HepG2 (cell line): ENCODE measurements at regions not wholly inside any gene's neighbourhood (a gene's known extent, or its start where the extent isn't known, plus 50 kb on each side); places are given as distances from the start of the nearest gene placed in this dataset.

Experiments used
- ATAC-seq: fragments of 200-7000 bp; cut with Tn5 transposase; 3 replicates; pipeline ENCODE4 v1.9.1; 2020; ENCODE audit warnings: mild to moderate bottlenecking, moderate library complexity
- BruUV-seq: library from RNA; stranded (reverse); fragments of 400-500 nt; replicated peaks from 2 replicates; lab custom pipeline; 2021; lab: Mats Ljungman, UMichigan
- CTCF ChIA-PET: fragments of 300-600 bp; formaldehyde crosslinking; extraction: SDS; loops from one replicate; lab custom pipeline; 2021; ENCODE audit warnings: low total read pairs, inconsistent platforms, low intra/inter-chr PET ratio; lab: Yijun Ruan, JAX
- POLR2A ChIA-PET: fragments of 350-600 bp; sonication (Branson Sonifier 250); formaldehyde crosslinking; loops from one replicate; lab custom pipeline; 2020; ENCODE audit warnings: antibody characterized with exemption, inconsistent platforms; lab: Yijun Ruan, JAX
- DNase-seq: peaks from one replicate; pipeline ENCODE4 v3.0.0-alpha.2; 2015; ENCODE audit warnings: low spot score
- FAIRE-seq: peaks from 3 replicates; lab custom pipeline; 2011; peaks lifted over from hg19 to GRCh38; lab: Jason Lieb, UNC
- H2AFZ ChIP-seq: one replicate; pipeline ENCODE4 v1.6.1; 2011; ENCODE audit warnings: low read length, inconsistent platforms
- H3K27ac ChIP-seq: fragments of 300-600 bp; 3 replicates; pipeline ENCODE4 v1.8.0; 2011; ENCODE audit warnings: mixed run types, mild to moderate bottlenecking, mixed read lengths, low read length, inconsistent platforms; ENCODE audit not compliant: insufficient read depth; ENCODE audit errors: extremely low read length
- H3K27me3 ChIP-seq, 2 experiments: fragments of 200-600 bp in 1 of 2; 2 replicates in 1 of 2; 3 replicates in 1 of 2; pipeline versions ENCODE4 v1.6.0 to v1.8.0; 2011; ENCODE audit warnings: low read length in 2 of 2, mild to moderate bottlenecking in 2 of 2, moderate library complexity in 2 of 2, inconsistent platforms in 1 of 2; ENCODE audit not compliant: insufficient read depth in 2 of 2, control insufficient read depth in 1 of 2
- H3K36me3 ChIP-seq, 2 experiments: fragments of 200-600 bp in 1 of 2; replicated peaks in 1 of 2; 2 replicates in 1 of 2; 3 replicates in 1 of 2; pipeline versions ENCODE4 v1.5.1 to v1.8.0; 2011; ENCODE audit warnings: low read length in 2 of 2, inconsistent platforms in 1 of 2; ENCODE audit not compliant: insufficient read depth in 2 of 2, control insufficient read depth in 1 of 2
- H3K4me1 ChIP-seq: 2 replicates; pipeline ENCODE4 v1.5.1; 2012; ENCODE audit warnings: low read length, inconsistent platforms; ENCODE audit not compliant: insufficient read depth
- H3K4me2 ChIP-seq: 2 replicates; pipeline ENCODE4 v1.6.0; 2011; ENCODE audit warnings: low read depth, low read length, inconsistent platforms
- H3K4me3 ChIP-seq, 3 experiments: fragments of 200-600 bp in 1 of 3; sonication (generic), shearing (Covaris generic) in 1 of 3; replicated peaks in 1 of 3; 2 replicates each; pipeline ENCODE4 v1.5.1; 2011 to 2016; ENCODE audit warnings: low read length in 3 of 3, inconsistent platforms in 2 of 3, low read depth in 2 of 3, mild to moderate bottlenecking in 2 of 3, control low read depth in 1 of 3, mixed read lengths in 1 of 3; ENCODE audit not compliant: insufficient read depth in 1 of 3
- H3K79me2 ChIP-seq: one replicate; pipeline ENCODE4 v1.6.1; 2011; ENCODE audit warnings: low read length, inconsistent platforms; ENCODE audit not compliant: insufficient read depth
- H3K9ac ChIP-seq: 2 replicates; pipeline ENCODE4 v1.6.0; 2011; ENCODE audit warnings: mild to moderate bottlenecking, low read depth, low read length, inconsistent platforms; ENCODE audit not compliant: insufficient read depth
- H3K9me3 ChIP-seq: 2 replicates; pipeline ENCODE4 v1.5.1; 2012; ENCODE audit warnings: mild to moderate bottlenecking, low read length
- H4K20me1 ChIP-seq: 2 replicates; pipeline ENCODE4 v1.6.0; 2011; ENCODE audit warnings: inconsistent platforms, mild to moderate bottlenecking, low read length, moderate library complexity; ENCODE audit not compliant: insufficient read depth
- DNMT3B ChIP-seq: conservative IDR thresholded peaks from 2 replicates; pipeline ENCODE4 v1.6.1; 2016; ENCODE audit warnings: missing biosample characterization, control low read depth
- GABPA ChIP-seq, 2 experiments: IDR thresholded peaks; 2 replicates each; pipeline ENCODE4 v1.6.1; 2011 to 2016; ENCODE audit warnings: low read depth in 2 of 2, low read length in 1 of 2, missing biosample characterization in 1 of 2, missing genetic modification characterization in 1 of 2
- HOXA7 ChIP-seq: sonication (generic); formaldehyde crosslinking; IDR thresholded peaks from 2 replicates; pipeline ENCODE4 v1.8.1; 2022; ENCODE audit warnings: mild to moderate bottlenecking, missing genetic modification reagents, moderate library complexity
- MIXL1 ChIP-seq: IDR thresholded peaks from 2 replicates; pipeline ENCODE4 v1.6.1; 2016
- NFE2L2 ChIP-seq: fragments of 150-350 bp; IDR thresholded peaks from 2 replicates; pipeline ENCODE4 v1.6.1; 2014; ENCODE audit warnings: low read length
- NR2F1 ChIP-seq, 2 experiments: fragments of 450-650 bp in 1 of 2; formaldehyde crosslinking in 1 of 2; IDR thresholded peaks; 2 replicates each; pipeline versions ENCODE4 v1.5.0 to v1.6.1; 2016 to 2020; ENCODE audit warnings: mild to moderate bottlenecking in 1 of 2, missing compliant biosample characterization in 1 of 2, missing genetic modification reagents in 1 of 2, moderate library complexity in 1 of 2
- RBAK ChIP-seq: sonication (generic); formaldehyde crosslinking; IDR thresholded peaks from 2 replicates; pipeline ENCODE4 v1.5.1; 2020; ENCODE audit warnings: mild to moderate bottlenecking, missing genetic modification reagents
- SALL1 ChIP-seq: sonication (generic); formaldehyde crosslinking; IDR thresholded peaks from 2 replicates; pipeline ENCODE4 v1.8.0; 2022; ENCODE audit warnings: mild to moderate bottlenecking, missing genetic modification reagents
- STAT6 ChIP-seq: sonication (generic); formaldehyde crosslinking; IDR thresholded peaks from 2 replicates; pipeline ENCODE4 v1.4.0; 2020; ENCODE audit warnings: missing genetic modification reagents, mild to moderate bottlenecking, borderline replicate concordance
- TBX2 ChIP-seq: sonication (generic); formaldehyde crosslinking; IDR thresholded peaks from 2 replicates; pipeline ENCODE4 v1.5.0; 2020; ENCODE audit warnings: missing genetic modification reagents, mild to moderate bottlenecking, borderline replicate concordance
- THAP8 ChIP-seq: sonication (generic); formaldehyde crosslinking; IDR thresholded peaks from 2 replicates; pipeline ENCODE4 v1.5.1; 2020; ENCODE audit warnings: missing genetic modification reagents, mild to moderate bottlenecking, borderline replicate concordance
- U2AF2 ChIP-seq: fragments of 200-400 bp; formaldehyde crosslinking; IDR thresholded peaks from 2 replicates; pipeline ENCODE4 v1.6.1; 2017; ENCODE audit warnings: low read depth, mild to moderate bottlenecking, low read length
- ZMYM2 ChIP-seq: sonication (generic); formaldehyde crosslinking; IDR thresholded peaks from 2 replicates; pipeline ENCODE4 v1.8.0; 2022; ENCODE audit warnings: mild to moderate bottlenecking, missing genetic modification reagents
- WGBS: methylation state at CpG from one replicate; pipeline ENCODE4 v1.1.6; 2017; ENCODE audit warnings: low lambda C conversion rate; 5-methylcytosine and 5-hydroxymethylcytosine counted together
- in situ Hi-C: cut with HindIII; loops from 2 replicates; pipeline ENCODE4 v1.10.0; 2017; ENCODE audit warnings: low pct_unique_long_range_greater_than_20kb; ENCODE audit not compliant: extremely low pct_ligation_motif_present
- intact Hi-C: fragments of 100-400 bp; cut with micrococcal nuclease; formaldehyde crosslinking; loops from one replicate; pipeline ENCODE4 v1.10.0; 2022; ENCODE audit not compliant: unreplicated experiment
- TF ChIP-seq, protein P1 (sequence below): sonication (generic); formaldehyde crosslinking; IDR thresholded peaks from 2 replicates; pipeline ENCODE4 v1.5.0; 2020; ENCODE audit warnings: missing genetic modification reagents

GRCh38 chr4:173958445-173958844 lies 325.0 kb downstream of the FBXO8 start (continued):
- TF ChIP-seq THAP8 (CRISPR knock-in tag) (no peak), GABPA (IDR thresholded peaks at IDR 0.05; ENCODE audit: low read depth, low read length) (no peak), GABPA (CRISPR knock-in tag; IDR thresholded peaks at IDR 0.05; ENCODE audit: low read depth) (no peak), RBAK (no peak), SALL1 (CRISPR knock-in tag) (no peak)

- no peak for DNase-seq
- no TSS peak for BruUV-seq
- no peaks in the 10 kb centered on the region for H3K9me3 ChIP-seq
- H3K4me1 ChIP-seq, result no peaks in the 10 kb centered on the region
- intact Hi-C loops, result no loop called here
- ChIA-PET POLR2A (no interaction called here), CTCF (no interaction called here)
- H3K27me3 ChIP-seq, result no peaks in the 10 kb centered on the region
- no peak overlapping the region for H3K9ac ChIP-seq
- TF ChIP-seq NR2F1 (CRISPR knock-in tag; IDR thresholded peaks at IDR 0.05) (no peak), HOXA7 (no peak), TBX2 (CRISPR knock-in tag) (no peak), ZMYM2 (CRISPR knock-in tag) (no peak), U2AF2 (no peak), NFE2L2 (no peak), DNMT3B (CRISPR knock-in tag) (no peak), STAT6 (CRISPR knock-in tag) (no peak), MIXL1 (no peak)
- TF ChIP-seq, protein P1, sequence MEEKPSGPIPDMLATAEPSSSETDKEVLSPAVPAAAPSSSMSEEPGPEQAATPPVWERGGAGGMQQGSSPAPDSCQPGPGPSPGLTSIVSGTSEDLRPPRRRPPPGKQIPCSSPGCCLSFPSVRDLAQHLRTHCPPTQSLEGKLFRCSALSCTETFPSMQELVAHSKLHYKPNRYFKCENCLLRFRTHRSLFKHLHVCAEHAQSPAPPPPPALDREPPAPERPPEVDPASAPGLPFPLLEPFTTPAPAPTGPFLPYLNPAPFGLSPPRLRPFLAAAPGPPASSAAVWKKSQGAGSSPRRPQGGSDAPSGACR (CRISPR knock-in tag), result no peak
- TF ChIP-seq, all 625 proteins: peak for 0
- H3K79me2 ChIP-seq, result no peaks in the 10 kb centered on the region
- H4K20me1 ChIP-seq, result no peaks in the 10 kb centered on the region
- FAIRE-seq (no peak), ATAC-seq (no peak)
- no peak overlapping the region for H3K4me2 ChIP-seq
- H2AFZ ChIP-seq, result no peak overlapping the region
- no peak overlapping the region for H3K4me3 ChIP-seq
- no peaks in the 10 kb centered on the region for H3K36me3 ChIP-seq
- 7% methylated on average over 1 of the region's 1 CpG for WGBS
- H3K27ac ChIP-seq, result no peak overlapping the region
- in situ Hi-C loops, result no loop called here
Observed at GRCh38 chr4:173943547-173943946, 339.9 kb downstream of the FBXO8 start.
